ENCODE measurements at regions not wholly inside any gene's neighbourhood (a gene's known extent, or its start where the extent isn't known, plus 50 kb on each side); places are given as distances from the start of the nearest gene placed in this dataset.

- H3K4me3 ChIP-seq (ENCODE audit: low read depth, low read length): no peak overlapping the region
- no peaks in the 10 kb centered on the region for H3K9me3 ChIP-seq (ENCODE audit: control insufficient read depth, low read length)
- H2AFZ ChIP-seq: no peak overlapping the region
- no peaks in the 10 kb centered on the region for H3K79me2 ChIP-seq
- no peaks in the 10 kb centered on the region for H3K4me1 ChIP-seq
- no peak for TF ChIP-seq CTCF (IDR thresholded peaks at IDR 0.05)
- H3K4me2 ChIP-seq (ENCODE audit: low read length): no peak overlapping the region
- H3K27me3 ChIP-seq (ENCODE audit: control insufficient read depth, insufficient read depth, low read length): no peaks in the 10 kb centered on the region
- H3K27ac ChIP-seq: no peak overlapping the region
- no peak overlapping the region for H3K9ac ChIP-seq
- H3K36me3 ChIP-seq (ENCODE audit: control insufficient read depth, insufficient read depth, low read length): no peaks in the 10 kb centered on the region
Observed at GRCh38 chr12:75877763-75878621, 153.6 kb downstream of the PHLDA1 start.

GRCh38 chr12:75876832-75877762 is 154.5 kb downstream of the PHLDA1 start:
- no peak overlapping the region for H3K27ac ChIP-seq
- no peaks in the 10 kb centered on the region for H3K27me3 ChIP-seq (ENCODE audit: control insufficient read depth, insufficient read depth, low read length)
- no peak overlapping the region for H3K4me3 ChIP-seq (ENCODE audit: low read depth, low read length)
- no peaks in the 10 kb centered on the region for H3K79me2 ChIP-seq
- no peaks in the 10 kb centered on the region for H3K4me1 ChIP-seq
- H3K9me3 ChIP-seq (ENCODE audit: control insufficient read depth, low read length): no peaks in the 10 kb centered on the region
- no peaks in the 10 kb centered on the region for H3K36me3 ChIP-seq (ENCODE audit: control insufficient read depth, insufficient read depth, low read length)
- H3K4me2 ChIP-seq (ENCODE audit: low read length): no peak overlapping the region
- TF ChIP-seq CTCF (IDR thresholded peaks at IDR 0.05): no peak
- no peak overlapping the region for H2AFZ ChIP-seq
- H3K9ac ChIP-seq: no peak overlapping the region

GRCh38 chr12:75874441-75874840 is 157.1 kb downstream of the PHLDA1 start:
- Histone ChIP-seq H3K4me3 (ENCODE audit: low read depth, low read length) (no peak overlapping the region), H3K4me1 (no peaks in the 10 kb centered on the region), H3K27ac (no peak overlapping the region), H3K79me2 (no peaks in the 10 kb centered on the region), H2AFZ (no peak overlapping the region), H3K36me3 (ENCODE audit: control insufficient read depth, insufficient read depth, low read length) (no peaks in the 10 kb centered on the region), H3K9me3 (ENCODE audit: control insufficient read depth, low read length) (no peaks in the 10 kb centered on the region), H3K4me2 (ENCODE audit: low read length) (no peak overlapping the region), H3K27me3 (ENCODE audit: control insufficient read depth, insufficient read depth, low read length) (no peaks in the 10 kb centered on the region), H3K9ac (no peak overlapping the region)
- no peak for TF ChIP-seq CTCF (IDR thresholded peaks at IDR 0.05)

GRCh38 chr12:75872762-75873161 is 158.8 kb downstream of the PHLDA1 start:
- H3K4me1 ChIP-seq: no peaks in the 10 kb centered on the region
- H3K79me2 ChIP-seq: no peaks in the 10 kb centered on the region
- H3K9ac ChIP-seq: no peak overlapping the region
- TF ChIP-seq CTCF (IDR thresholded peaks at IDR 0.05): no peak
- H3K9me3 ChIP-seq (ENCODE audit: control insufficient read depth, low read length): no peaks in the 10 kb centered on the region
- H2AFZ ChIP-seq: no peak overlapping the region
- no peaks in the 10 kb centered on the region for H3K27me3 ChIP-seq (ENCODE audit: control insufficient read depth, insufficient read depth, low read length)
- H3K4me2 ChIP-seq (ENCODE audit: low read length): no peak overlapping the region
- H3K27ac ChIP-seq: no peak overlapping the region
- no peaks in the 10 kb centered on the region for H3K36me3 ChIP-seq (ENCODE audit: control insufficient read depth, insufficient read depth, low read length)
- no peak overlapping the region for H3K4me3 ChIP-seq (ENCODE audit: low read depth, low read length)
